Vagina (tissue), 2 donors: ENCODE measurements at regions not wholly inside any gene's neighbourhood (a gene's known extent, or its start where the extent isn't known, plus 50 kb on each side); places are given as distances from the start of the nearest gene placed in this dataset.

Experiments
- DNase-seq, 2 donors: peaks; one replicate each; pipeline ENCODE4 v3.0.0-alpha.2; 2017; ENCODE audit errors: extremely low spot score in 2 of 2
- H3K27ac ChIP-seq: fragments of 200-600 bp; sonication (generic); one replicate; pipeline ENCODE4 v1.5.1; 2019
- H3K27me3 ChIP-seq: fragments of 200-600 bp; sonication (generic); one replicate; pipeline ENCODE4 v1.5.1; 2019
- H3K36me3 ChIP-seq, 2 donors: fragments of 200-600 bp; sonication (generic); one replicate each; pipeline ENCODE4 v1.5.1; 2017 to 2019
- H3K4me1 ChIP-seq: fragments of 200-600 bp; sonication (generic); one replicate; pipeline ENCODE4 v1.5.1; 2019
- H3K4me3 ChIP-seq, 2 donors: fragments of 200-600 bp; sonication (generic); 1 replicate in 1 of 2; 2 replicates in 1 of 2; pipeline ENCODE4 v1.5.1; 2016 to 2019
- H3K9me3 ChIP-seq: fragments of 200-600 bp; sonication (generic); one replicate; pipeline ENCODE4 v1.5.1; 2019
- CTCF ChIP-seq, 3 experiments: fragments of 450-650 bp in 2 of 3; fragments of 200-600 bp in 1 of 3; sonication (generic) in 1 of 3; IDR thresholded peaks; one replicate each; pipeline ENCODE4 v1.5.1; 2017 to 2019; ENCODE audit warnings: antibody characterized with exemption in 3 of 3, mild to moderate bottlenecking in 2 of 3, moderate library complexity in 2 of 3
- POLR2A ChIP-seq, 2 donors: fragments of 450-650 bp; IDR thresholded peaks; one replicate each; pipeline ENCODE4 v1.6.1; 2017; ENCODE audit warnings: antibody characterized with exemption in 2 of 2, mild to moderate bottlenecking in 2 of 2, moderate library complexity in 2 of 2
- POLR2AphosphoS5 ChIP-seq, 2 donors: sonication (generic); formaldehyde crosslinking; IDR thresholded peaks; one replicate each; pipeline ENCODE4 v1.9.0; 2017; ENCODE audit warnings: antibody characterized with exemption in 2 of 2, mild to moderate bottlenecking in 2 of 2, low read depth in 1 of 2; ENCODE audit not compliant: insufficient read depth in 1 of 2
- intact Hi-C: fragments of 100-400 bp; cut with DNase I; formaldehyde crosslinking; loops from one replicate; pipeline ENCODE4 v1.15.1; 2023

DNA sequence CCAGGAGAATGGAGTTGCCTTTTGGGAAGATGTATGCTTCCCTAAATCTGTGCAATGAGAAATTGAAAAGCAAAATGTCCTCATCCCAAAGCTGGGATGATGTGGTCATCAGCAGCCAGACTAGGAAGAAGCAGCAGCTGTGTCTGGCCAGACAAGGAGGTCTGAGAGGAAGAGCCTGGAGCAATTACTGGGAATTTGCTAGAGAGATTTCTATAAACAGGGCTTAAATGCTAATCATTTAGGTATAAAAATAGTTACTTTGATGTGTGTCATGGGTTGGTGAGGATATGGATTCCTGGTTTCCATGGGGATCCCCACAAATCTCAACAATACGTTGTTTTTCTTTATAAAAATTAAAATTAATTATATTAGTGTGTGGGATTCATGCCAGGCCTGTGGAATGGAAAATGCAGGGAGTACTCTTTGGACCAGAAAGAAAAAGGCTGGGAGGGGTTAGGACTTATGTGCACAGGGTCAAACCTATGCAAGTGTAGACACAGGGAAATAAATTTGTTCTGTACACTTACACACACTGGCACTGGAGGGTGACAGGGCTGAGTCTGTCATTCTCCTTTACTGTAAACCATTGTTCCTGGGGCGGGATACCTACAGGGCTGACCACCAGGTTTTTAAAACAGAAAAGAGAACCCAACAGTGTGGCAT lies 58.7 kb upstream of the TRPC7 start:
- no peaks in the 10 kb centered on the region for H3K27me3 ChIP-seq
- H3K4me3 ChIP-seq, result no peak overlapping the region
- intact Hi-C loops, result no loop called here
- H3K4me1 ChIP-seq, result no peaks in the 10 kb centered on the region
- no peak for DNase-seq
- H3K36me3 ChIP-seq, result no peaks in the 10 kb centered on the region
- H3K9me3 ChIP-seq, result no peaks in the 10 kb centered on the region
- no peak overlapping the region for H3K27ac ChIP-seq
- no peak for TF ChIP-seq CTCF (IDR thresholded peaks at IDR 0.05)
- no peak for TF ChIP-seq POLR2AphosphoS5 (IDR thresholded peaks at IDR 0.05; ENCODE audit: insufficient read depth in 1 of 2, low read depth in 1 of 2)
- TF ChIP-seq POLR2A (IDR thresholded peaks at IDR 0.05), result no peak

- no peak for DNase-seq
- intact Hi-C loops, result no loop called here
- TF ChIP-seq POLR2AphosphoS5 (IDR thresholded peaks at IDR 0.05; ENCODE audit: insufficient read depth in 1 of 2, low read depth in 1 of 2) (no peak), POLR2A (IDR thresholded peaks at IDR 0.05) (no peak), CTCF (IDR thresholded peaks at IDR 0.05) (no peak)
- H3K36me3 ChIP-seq, result no peaks in the 10 kb centered on the region
- no peaks in the 10 kb centered on the region for H3K4me1 ChIP-seq
- H3K27me3 ChIP-seq, result no peaks in the 10 kb centered on the region
- no peak overlapping the region for H3K27ac ChIP-seq
- no peaks in the 10 kb centered on the region for H3K9me3 ChIP-seq
- H3K4me3 ChIP-seq, result no peak overlapping the region
These were observed 55.0 kb upstream of the TRPC7 start for GRCh38 chr5:136420168-136420898.

GRCh38 chr5:136418301-136418700 lies 53.0 kb upstream of the TRPC7 start:
- intact Hi-C loops, result no loop called here
- no peak for DNase-seq
- TF ChIP-seq POLR2AphosphoS5 (IDR thresholded peaks at IDR 0.05; ENCODE audit: insufficient read depth in 1 of 2, low read depth in 1 of 2) (no peak), POLR2A (IDR thresholded peaks at IDR 0.05) (no peak), CTCF (IDR thresholded peaks at IDR 0.05) (no peak)
- H3K4me1 ChIP-seq, result no peaks in the 10 kb centered on the region
- H3K27me3 ChIP-seq, result no peaks in the 10 kb centered on the region
- H3K9me3 ChIP-seq, result no peaks in the 10 kb centered on the region
- no peak overlapping the region for H3K4me3 ChIP-seq
- no peak overlapping the region for H3K27ac ChIP-seq
- H3K36me3 ChIP-seq, result no peaks in the 10 kb centered on the region
